ENCODE measurements at regions not wholly inside any gene's neighbourhood (a gene's known extent, or its start where the extent isn't known, plus 50 kb on each side); places are given as distances from the start of the nearest gene placed in this dataset.

DNA sequence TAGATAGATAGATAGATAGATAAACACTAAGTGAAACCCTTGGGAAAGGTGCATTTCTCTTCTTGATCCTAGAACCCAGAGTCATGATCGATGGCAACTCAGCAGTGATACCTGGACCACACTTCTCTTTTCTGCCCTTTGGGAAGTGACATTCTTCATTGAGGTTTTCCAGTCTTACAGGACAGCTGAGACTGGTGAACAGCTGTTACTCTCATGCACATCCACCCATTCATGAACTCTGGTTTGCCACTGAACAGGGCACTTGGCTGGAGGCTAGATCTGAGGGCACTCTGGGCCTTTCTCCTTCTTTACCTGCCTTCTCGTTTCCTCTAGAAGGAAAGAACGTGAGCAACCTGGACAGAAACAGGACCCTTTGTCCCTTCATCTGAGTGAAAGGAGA, 164.5 kb downstream of the DRD1 start:
- H3K23ac ChIP-seq (ENCODE audit: low read depth, low read length), result no peak overlapping the region
- no TSS peak for BruUV-seq (replicated peaks)
- dilution Hi-C loops (cut with HindIII; ENCODE audit: low sequenced_read_pairs, unreplicated experiment) (no loop called here), intact Hi-C loops (cut with micrococcal nuclease) (no loop called here), in situ Hi-C loops (cut with MboI; ENCODE audit: low sequenced_read_pairs) (no loop called here)
- no peaks in the 10 kb centered on the region for H3K9me1 ChIP-seq (ENCODE audit: insufficient read depth, low read length)
- H3K4me3 ChIP-seq (ENCODE audit: insufficient read depth, low read depth, low read length), result no peak overlapping the region
- no peak overlapping the region for H4K91ac ChIP-seq (ENCODE audit: insufficient read depth, low read depth, low read length)
- H3K9ac ChIP-seq (ENCODE audit: low read depth, low read length), result no peak overlapping the region
- H3K9me3 ChIP-seq (ENCODE audit: control insufficient read depth, insufficient read depth, low read length), result no peaks in the 10 kb centered on the region
- no peak overlapping the region for H2BK20ac ChIP-seq (ENCODE audit: low read depth, low read length)
- no peak overlapping the region for H3K4ac ChIP-seq (ENCODE audit: low read depth, low read length)
- no peaks in the 10 kb centered on the region for H3K79me1 ChIP-seq (ENCODE audit: low read depth in 1 of 2, low read length in 2 of 2)
- H3K4me2 ChIP-seq (ENCODE audit: low read depth, low read length), result no peak overlapping the region
- no peak overlapping the region for H2AK9ac ChIP-seq (replicated peaks; ENCODE audit: low read depth, low read length, poor library complexity)
- no peak overlapping the region for H3K27ac ChIP-seq (ENCODE audit: insufficient read depth, low read length)
- H4K8ac ChIP-seq (ENCODE audit: low read depth in 2 of 2, low read length in 2 of 2), result no peak overlapping the region
- no peak for TF ChIP-seq RFX5 (IDR thresholded peaks at IDR 0.05; ENCODE audit: low read depth, low read length)
- no peak for TF ChIP-seq MXI1 (IDR thresholded peaks at IDR 0.05; ENCODE audit: borderline replicate concordance, low read depth, low read length)
- no peak for TF ChIP-seq RCOR1 (IDR thresholded peaks at IDR 0.05; ENCODE audit: insufficient replicate concordance, low read length)
- no peak for TF ChIP-seq FOS (IDR thresholded peaks at IDR 0.05; ENCODE audit: low read depth, low read length)
- TF ChIP-seq CEBPB (IDR thresholded peaks at IDR 0.05; ENCODE audit: low read depth, low read length), result no peak
- WGBS, 2 experiments (ENCODE audit: extremely low coverage in 2 of 2, insufficient read length in 1 of 2), result no CpG with 5 or more reads among the region's 3 CpGs
- ChIA-PET CTCF (no interaction called here), POLR2A (ENCODE audit: unreplicated experiment) (no interaction called here)
- H3K14ac ChIP-seq (replicated peaks; ENCODE audit: low read depth, low read length), result no peak overlapping the region
- H4K20me1 ChIP-seq (ENCODE audit: insufficient read depth, low read length), result no peaks in the 10 kb centered on the region
- H3K18ac ChIP-seq (ENCODE audit: low read depth, low read length), result no peak overlapping the region
- H2BK5ac ChIP-seq (ENCODE audit: low read depth, low read length, poor library complexity, severe bottlenecking), result no peak overlapping the region
- H3K56ac ChIP-seq (ENCODE audit: extremely low read depth, insufficient read depth, low read length), result no peak overlapping the region
- no peak overlapping the region for H2AK5ac ChIP-seq (ENCODE audit: low read depth, low read length)
- no peak overlapping the region for H2BK15ac ChIP-seq (ENCODE audit: low read depth, low read length)
- no peak for ATAC-seq (ENCODE audit: low read depth)
- peaks cover 2% of the 10 kb centered on the region for H3K27me3 ChIP-seq (ENCODE audit: control insufficient read depth, insufficient read depth, low read length)
- H4K5ac ChIP-seq (ENCODE audit: low read depth, low read length), result no peak overlapping the region
- H3K36me3 ChIP-seq (ENCODE audit: control insufficient read depth, insufficient read depth, low read length), result no peaks in the 10 kb centered on the region
- H2BK120ac ChIP-seq (ENCODE audit: low read depth, low read length), result no peak overlapping the region
- H2AFZ ChIP-seq (replicated peaks; ENCODE audit: low read length, poor library complexity), result no peak overlapping the region
- H3K4me1 ChIP-seq (ENCODE audit: control insufficient read depth, insufficient read depth, low read length), result no peaks in the 10 kb centered on the region
- DNase-seq, result no peak
